GM18505 (cell line): ENCODE measurements at regions not wholly inside any gene's neighbourhood (a gene's known extent, or its start where the extent isn't known, plus 50 kb on each side); places are given as distances from the start of the nearest gene placed in this dataset.

Source experiments
- ATAC-seq: cut with Tn5 transposase; IDR thresholded peaks from one replicate; pipeline ENCODE4 v1.9.1; 2021; ENCODE audit not compliant: unreplicated experiment
- POLR2A ChIP-seq: IDR thresholded peaks from 4 replicates; pipeline ENCODE4 v1.6.1; 2011; ENCODE audit warnings: borderline replicate concordance; ENCODE audit not compliant: insufficient read depth, insufficient read length; ENCODE audit errors: extremely low read depth

DNA sequence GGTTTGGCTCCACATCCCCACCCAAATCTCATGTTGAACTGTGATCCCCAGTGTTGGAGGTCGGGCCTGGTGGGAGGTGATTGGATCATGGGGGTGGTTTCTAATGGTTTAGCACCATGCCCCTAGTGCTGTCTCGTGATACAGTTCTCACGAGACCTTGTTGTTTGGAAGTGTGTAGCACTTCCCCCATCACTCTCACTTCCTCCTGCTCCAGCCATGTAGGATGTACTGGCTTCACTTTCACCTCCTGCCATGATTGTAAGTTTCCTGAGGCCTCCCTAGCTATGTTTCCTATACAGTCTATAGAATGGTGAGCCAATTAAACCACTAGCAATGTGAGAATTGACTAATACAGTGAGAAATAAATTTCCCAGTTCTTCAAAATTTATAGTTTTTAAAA is 325.9 kb downstream of the FSIP2 start:
- no peak for TF ChIP-seq POLR2A
- peak; percentile 48 for ATAC-seq

DNA sequence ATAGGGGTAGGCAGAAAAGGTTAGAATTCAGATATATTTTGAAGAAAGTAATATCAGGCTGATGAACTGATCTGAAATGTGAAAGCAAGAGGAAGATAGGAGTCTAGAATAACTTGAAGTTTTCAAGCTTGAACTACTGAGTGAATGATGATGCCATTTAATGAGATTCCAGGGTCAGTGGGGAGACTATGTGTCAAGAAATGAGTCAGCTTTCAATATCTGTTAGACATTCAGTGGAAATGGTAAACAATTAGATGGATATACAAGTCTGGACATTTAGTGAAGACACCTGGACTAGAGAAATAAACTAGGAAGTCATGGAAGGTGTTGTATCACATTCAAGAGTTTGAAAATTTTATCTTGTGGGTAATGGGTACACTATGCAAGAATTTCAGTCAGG is 326.9 kb downstream of the FSIP2 start:
- no peak for TF ChIP-seq POLR2A
- ATAC-seq, result no peak

DNA sequence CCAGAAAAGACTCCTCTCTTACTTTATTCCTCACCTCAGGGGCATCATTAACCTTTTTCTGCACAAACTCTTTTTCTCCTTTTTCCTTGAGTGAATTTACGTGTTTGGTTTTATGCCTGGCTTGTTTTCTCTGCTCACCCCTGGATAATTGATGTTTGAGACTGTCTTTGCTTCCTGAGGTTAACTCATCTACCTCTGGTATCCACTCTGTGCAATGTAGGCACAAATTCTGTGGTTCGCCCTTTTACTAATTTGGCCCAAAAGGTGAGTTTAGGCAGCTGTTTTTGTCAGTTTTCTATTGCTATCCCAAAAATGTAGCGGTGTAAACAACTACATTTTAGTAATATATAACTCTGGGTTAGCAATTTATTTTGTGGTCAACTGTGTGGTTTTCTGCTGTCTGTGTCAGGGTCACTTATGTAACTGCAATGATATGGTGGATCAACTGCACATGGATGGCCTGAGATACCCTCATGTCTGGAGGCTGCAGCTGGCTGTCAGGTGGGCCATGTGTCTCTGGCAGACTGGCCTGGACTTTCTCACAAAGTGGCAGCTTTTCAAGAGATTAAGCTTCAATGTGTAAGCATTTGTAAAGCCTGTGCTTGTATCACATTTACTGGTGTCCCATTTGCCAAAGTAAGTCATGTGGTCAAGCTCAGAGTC is 329.7 kb downstream of the FSIP2 start:
- ATAC-seq, result no peak
- no peak for TF ChIP-seq POLR2A

DNA sequence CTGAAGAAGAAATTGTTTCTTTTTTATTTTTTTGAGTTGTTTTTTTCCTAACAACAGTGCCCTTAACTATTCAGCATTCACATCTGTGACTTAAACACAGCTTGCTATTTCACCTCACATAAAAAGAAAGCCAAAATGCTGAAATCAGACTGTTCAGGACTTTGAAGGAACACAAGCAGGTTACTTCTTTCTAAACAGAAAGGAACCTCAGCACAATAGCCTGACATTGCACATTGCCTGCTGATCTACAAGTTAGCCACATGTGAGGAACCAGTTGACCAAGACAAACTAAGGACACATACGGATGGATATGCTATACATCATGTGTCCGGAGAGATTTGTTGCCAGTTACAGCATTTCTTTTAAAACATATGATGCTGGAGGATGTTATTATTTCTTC is 331.1 kb downstream of the FSIP2 start:
- no peak for TF ChIP-seq POLR2A

DNA sequence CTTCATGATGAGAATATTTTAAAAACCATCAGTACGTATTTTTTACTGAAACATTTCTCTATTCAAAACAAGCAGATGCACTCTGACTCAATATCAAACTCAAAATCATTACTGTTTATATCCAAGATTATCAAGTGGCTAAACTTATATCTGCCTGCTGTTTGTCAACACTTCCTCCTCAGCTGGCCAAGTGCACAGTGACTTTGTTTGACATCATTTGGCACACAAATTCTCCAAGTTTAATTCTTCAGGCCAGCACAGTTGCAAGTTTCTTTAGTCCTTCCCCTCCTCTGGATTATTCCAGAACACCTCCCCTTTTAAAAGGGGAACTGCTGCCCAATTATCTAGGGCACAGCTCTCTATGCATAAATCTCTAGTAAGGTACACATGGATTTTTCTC is 346.6 kb downstream of the FSIP2 start:
- ATAC-seq, result no peak
- TF ChIP-seq POLR2A, result no peak

More for the DNA sequence above, 331.1 kb downstream of the FSIP2 start:
- no peak for ATAC-seq

DNA sequence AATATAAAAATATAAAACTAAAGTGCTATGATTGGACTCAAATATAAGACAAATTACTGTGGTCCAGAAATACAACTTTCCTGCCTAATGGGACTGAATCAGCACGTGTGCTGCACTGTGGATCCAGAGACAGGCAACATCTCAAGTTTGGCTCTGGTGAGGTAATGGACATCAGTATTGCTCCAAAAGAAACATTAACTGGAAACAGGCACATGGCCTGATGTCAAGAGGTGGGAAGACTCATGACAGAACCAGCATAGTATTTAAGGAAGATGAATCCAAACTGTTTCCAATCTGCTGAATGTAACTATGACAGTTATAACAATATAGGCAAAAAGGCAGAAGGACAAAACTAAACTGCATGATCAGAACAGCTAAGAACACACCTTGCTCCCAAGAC is 354.6 kb downstream of the FSIP2 start:
- TF ChIP-seq POLR2A, result no peak
- ATAC-seq, result no peak

DNA sequence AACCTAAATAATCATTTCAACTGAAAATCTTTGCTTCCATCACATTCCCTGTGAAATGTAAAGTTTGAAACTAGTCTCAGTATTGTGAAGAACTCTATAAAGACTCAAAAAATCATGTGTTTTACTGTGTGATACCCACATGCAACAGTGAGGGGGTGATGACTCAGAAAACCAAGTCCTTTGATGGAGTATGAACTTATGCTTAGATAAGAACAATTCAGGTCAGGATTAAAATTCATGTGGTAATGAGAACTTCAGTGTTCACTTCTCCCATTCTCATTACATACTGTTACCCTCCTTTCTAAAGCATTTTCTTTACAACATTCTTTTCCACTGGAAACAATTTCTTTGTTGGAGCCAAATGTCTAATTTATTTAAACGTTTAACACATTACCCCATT is 360.2 kb downstream of the FSIP2 start:
- TF ChIP-seq POLR2A, result no peak
- ATAC-seq, result no peak

DNA sequence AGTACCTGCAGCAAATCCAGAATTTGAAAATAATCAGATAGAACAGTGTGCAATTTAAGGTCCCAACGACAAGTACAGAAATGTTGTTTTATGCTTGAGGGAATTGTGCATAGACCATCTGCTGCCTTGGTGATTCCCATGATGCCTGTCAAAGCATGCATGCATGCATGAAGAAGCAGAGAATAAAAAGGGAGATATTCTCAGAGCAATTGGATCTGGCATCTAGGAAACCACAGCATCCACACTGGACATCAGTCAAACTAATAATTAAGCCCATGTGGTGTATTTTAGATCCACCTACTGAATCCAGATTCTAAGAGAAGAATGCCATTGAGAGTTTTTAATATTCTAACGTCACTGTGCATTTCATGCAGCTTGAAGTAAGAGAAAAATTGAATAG is 361.2 kb downstream of the FSIP2 start:
- no peak for ATAC-seq
- no peak for TF ChIP-seq POLR2A

DNA sequence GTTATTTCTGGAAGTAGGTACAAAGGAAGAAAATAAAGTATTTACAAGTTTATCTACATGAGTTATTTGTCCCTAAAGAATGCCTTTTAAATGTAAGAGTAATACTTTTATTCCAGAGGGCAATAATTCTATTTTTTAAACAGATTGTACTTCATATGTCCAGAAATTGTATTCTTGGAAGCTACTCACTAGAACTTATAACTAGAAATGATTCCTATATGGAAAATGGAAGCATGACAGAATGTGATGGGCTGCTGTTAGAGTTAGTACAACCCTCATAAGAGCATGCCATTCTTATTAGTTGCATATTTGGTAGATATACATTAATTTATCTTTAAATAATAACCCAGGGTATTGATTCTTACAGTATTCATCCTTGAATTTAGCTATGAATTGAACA is 362.0 kb downstream of the FSIP2 start:
- no peak for ATAC-seq
- no peak for TF ChIP-seq POLR2A

DNA sequence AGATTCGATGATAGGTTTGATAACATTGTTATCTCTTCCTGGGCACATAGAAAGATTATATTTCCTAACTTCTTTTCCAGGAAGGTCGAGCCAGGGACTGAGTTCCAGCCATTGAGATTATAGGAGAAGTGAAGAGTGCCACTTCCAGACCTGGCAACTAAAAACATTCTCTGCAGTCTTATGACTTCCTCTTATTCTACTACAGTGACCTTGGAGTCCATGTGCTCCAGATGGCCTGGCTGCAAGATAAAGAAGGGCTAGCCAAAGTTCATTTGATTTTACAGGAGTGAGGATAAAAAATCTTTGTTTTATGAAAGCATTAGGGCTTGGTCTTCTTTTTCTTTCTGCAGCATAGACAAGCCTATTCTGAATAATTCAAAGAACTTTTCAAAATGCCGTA is 363.0 kb downstream of the FSIP2 start:
- TF ChIP-seq POLR2A, result no peak
- no peak for ATAC-seq

DNA sequence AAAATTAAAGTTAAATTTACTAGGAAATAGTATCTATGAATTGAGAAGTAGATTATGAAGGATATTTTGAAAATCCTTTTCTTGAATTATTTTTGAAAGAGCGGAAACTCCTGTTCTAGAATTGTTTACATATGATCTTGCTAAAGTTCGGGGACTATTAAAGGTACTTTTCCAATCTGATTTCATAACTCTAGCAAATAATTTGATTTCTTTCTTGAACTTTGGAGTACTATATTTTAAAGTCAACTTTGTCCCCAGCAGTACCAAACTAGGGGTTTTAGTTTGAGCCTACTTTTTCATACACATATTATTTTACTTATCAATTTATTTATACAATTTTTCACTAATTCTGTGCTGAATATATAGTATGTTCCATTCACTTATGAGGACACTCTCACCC is 364.7 kb downstream of the FSIP2 start:
- no peak for ATAC-seq
- no peak for TF ChIP-seq POLR2A

DNA sequence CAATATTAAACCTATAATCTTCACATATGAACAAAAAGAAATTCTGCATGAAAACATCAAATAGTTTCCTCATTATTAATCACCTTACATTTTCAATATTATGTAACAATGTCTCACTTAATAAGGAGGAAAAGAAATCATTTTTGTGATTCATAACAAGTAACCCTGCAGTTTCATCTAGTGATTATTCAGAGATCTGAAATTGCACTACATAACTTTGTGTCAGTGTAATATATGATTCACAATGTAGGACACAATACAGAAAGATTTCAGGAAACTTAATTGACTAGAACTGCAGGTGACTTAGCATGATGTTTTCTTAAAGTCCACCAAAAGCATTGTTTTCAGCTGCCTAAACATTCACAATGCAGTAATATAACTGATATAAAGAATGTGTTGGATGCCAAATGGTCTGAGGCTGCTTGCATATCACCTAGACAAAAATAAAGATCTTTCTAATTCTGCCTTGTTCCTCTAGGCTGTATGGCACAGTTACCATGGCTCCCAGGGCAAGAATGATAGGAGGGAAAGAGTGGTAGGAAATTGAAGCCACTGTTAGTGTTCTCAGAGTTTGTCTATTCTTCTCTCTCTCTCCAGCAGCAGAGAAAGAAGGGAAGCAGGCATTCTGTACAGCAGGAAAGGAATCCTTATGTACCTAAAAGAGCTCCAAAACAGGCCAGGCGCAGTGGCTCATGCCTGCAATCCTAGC is 366.6 kb downstream of the FSIP2 start:
- no peak for ATAC-seq
- TF ChIP-seq POLR2A, result no peak

DNA sequence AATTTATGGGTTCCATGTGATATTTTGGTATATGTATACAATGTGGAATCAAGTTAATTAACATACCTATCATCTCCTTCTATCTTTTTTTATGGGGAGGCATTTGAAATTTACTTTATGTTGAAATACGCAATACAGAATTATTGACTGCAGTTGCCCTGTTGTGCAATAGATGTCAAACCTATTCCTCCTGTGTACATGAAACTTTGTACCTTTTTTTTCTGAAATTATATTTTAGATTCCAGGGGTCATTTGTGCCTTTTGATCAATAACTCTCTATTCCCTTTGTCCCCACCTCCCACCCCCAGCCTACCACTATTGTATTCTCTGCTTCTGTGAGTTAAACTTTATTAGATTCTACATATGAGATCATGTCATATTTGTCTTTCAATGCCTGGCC is 369.9 kb downstream of the FSIP2 start:
- no peak for ATAC-seq
- no peak for TF ChIP-seq POLR2A

DNA sequence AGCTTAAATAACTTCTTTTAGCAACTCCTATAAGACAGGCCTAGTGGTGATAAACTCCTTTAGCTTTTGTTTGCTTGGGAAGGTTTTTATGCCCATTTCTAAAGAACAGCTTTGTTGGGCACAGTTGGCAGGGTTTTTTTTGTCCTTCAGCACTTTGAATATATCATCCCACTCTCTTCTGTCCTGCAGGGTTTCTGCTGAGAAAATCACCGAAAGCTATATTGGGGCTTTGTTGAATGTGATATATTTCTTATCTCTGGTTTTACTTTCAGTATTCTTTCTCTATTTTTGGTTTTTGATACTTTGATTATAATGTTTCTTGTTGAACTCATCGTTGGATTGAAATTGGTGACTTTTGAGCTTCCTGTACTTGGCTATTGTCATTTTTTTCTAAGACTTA is 372.8 kb upstream of the ZC3H15 start:
- ATAC-seq, result no peak
- TF ChIP-seq POLR2A, result no peak
